Duodenal mucosa (tissue), 2 donors: ENCODE measurements at regions not wholly inside any gene's neighbourhood (a gene's known extent, or its start where the extent isn't known, plus 50 kb on each side); places are given as distances from the start of the nearest gene placed in this dataset.

Experiments
- H3K27ac ChIP-seq: one replicate; pipeline ENCODE4 v1.7.0; 2013; ENCODE audit warnings: low read depth, low read length
- H3K27me3 ChIP-seq, 2 donors: one replicate each; pipeline ENCODE4 v1.7.0; 2013; ENCODE audit warnings: low read length in 2 of 2, control low read depth in 1 of 2; ENCODE audit not compliant: insufficient read depth in 2 of 2, control insufficient read depth in 1 of 2
- H3K36me3 ChIP-seq, 2 donors: one replicate each; pipeline ENCODE4 v1.7.0; 2013; ENCODE audit warnings: low read length in 2 of 2, control low read depth in 1 of 2; ENCODE audit not compliant: insufficient read depth in 2 of 2, control insufficient read depth in 1 of 2
- H3K4me1 ChIP-seq, 2 donors: one replicate each; pipeline ENCODE4 v1.7.0; 2013; ENCODE audit warnings: low read length in 2 of 2, control low read depth in 1 of 2; ENCODE audit not compliant: insufficient read depth in 2 of 2, control insufficient read depth in 1 of 2
- H3K4me3 ChIP-seq, 2 donors: one replicate each; pipeline ENCODE4 v1.7.0; 2013; ENCODE audit warnings: low read length in 2 of 2, low read depth in 1 of 2
- H3K9ac ChIP-seq, 2 donors: one replicate each; pipeline ENCODE4 v1.7.0; 2013; ENCODE audit warnings: low read length in 2 of 2, low read depth in 1 of 2
- H3K9me3 ChIP-seq, 2 donors: one replicate each; pipeline ENCODE4 v1.7.0; 2013; ENCODE audit warnings: low read length in 2 of 2, control low read depth in 1 of 2; ENCODE audit not compliant: control insufficient read depth in 1 of 2

DNA sequence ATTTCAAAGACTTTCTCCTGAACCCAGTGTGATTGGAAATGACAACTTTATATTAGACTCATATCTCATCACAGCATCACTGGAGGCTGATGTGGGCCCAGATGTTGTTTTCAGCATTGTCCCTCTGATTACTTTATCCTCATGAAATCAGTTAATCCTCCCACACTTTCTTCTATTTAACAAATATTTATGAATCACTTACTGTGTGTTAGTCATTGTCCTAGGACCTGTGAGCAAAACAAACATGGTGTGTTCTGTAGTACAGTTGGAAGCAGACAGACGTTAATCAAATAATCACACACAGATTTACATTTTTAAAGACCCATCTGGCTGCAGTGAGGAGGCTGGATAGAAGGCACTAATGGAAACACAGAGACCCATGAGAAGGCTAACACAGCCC lies 383.7 kb downstream of the PRDM2 start:
- H3K27ac ChIP-seq: no peak overlapping the region
- H3K4me3 ChIP-seq: no peak overlapping the region
- H3K36me3 ChIP-seq: no peaks in the 10 kb centered on the region
- no peaks in the 10 kb centered on the region for H3K4me1 ChIP-seq
- no peak overlapping the region for H3K9ac ChIP-seq
- no peaks in the 10 kb centered on the region for H3K27me3 ChIP-seq
- no peaks in the 10 kb centered on the region for H3K9me3 ChIP-seq

DNA sequence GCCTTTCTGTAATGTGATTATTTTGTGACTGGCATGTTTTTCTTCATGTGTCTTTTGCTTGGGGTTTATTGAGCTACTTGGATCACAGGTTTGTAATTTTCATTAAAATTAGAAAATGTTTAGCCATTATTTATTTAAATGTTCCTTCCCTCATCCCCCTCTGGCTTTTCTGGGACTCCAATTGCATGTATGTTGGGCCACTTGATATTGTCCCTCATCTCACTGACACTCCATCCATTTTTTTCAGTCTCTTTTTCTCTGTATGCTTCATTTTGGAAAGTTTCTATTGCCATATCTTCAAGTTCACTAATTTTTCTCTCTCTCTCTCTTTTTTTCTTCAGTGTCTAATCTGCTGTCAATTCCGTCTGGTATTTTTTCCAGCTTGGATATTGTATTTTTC lies 390.1 kb downstream of the PRDM2 start:
- Histone ChIP-seq H3K9me3 (peaks cover 0 to 10% of the 10 kb centered on the region in 2 donors), H3K36me3 (no peaks in the 10 kb centered on the region), H3K27me3 (no peaks in the 10 kb centered on the region), H3K4me1 (no peaks in the 10 kb centered on the region), H3K27ac (no peak overlapping the region), H3K9ac (no peak overlapping the region), H3K4me3 (no peak overlapping the region)

DNA sequence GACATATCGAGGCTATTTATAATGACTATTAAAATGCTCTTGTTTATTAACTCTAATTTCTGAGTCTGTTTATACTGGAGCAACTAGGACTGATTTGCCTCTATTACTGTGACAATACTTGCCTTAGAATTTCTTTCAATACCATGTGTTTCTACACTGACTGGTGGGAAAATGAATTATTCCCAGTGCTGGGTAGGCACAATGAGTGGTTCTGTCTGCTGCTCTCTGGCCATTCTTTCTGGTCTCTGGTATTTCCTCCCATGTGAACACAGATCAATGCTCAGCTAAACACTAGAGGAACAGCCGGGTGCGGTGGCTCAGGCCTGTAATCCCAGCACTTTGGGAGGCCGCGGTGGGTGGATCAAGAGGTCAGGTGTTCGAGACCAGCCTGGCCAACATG lies 390.5 kb downstream of the PRDM2 start:
- Histone ChIP-seq H3K9me3 (peaks cover 0 to 10% of the 10 kb centered on the region in 2 donors), H3K36me3 (no peaks in the 10 kb centered on the region), H3K4me3 (no peak overlapping the region), H3K27me3 (no peaks in the 10 kb centered on the region), H3K4me1 (no peaks in the 10 kb centered on the region), H3K9ac (no peak overlapping the region), H3K27ac (no peak overlapping the region)

DNA sequence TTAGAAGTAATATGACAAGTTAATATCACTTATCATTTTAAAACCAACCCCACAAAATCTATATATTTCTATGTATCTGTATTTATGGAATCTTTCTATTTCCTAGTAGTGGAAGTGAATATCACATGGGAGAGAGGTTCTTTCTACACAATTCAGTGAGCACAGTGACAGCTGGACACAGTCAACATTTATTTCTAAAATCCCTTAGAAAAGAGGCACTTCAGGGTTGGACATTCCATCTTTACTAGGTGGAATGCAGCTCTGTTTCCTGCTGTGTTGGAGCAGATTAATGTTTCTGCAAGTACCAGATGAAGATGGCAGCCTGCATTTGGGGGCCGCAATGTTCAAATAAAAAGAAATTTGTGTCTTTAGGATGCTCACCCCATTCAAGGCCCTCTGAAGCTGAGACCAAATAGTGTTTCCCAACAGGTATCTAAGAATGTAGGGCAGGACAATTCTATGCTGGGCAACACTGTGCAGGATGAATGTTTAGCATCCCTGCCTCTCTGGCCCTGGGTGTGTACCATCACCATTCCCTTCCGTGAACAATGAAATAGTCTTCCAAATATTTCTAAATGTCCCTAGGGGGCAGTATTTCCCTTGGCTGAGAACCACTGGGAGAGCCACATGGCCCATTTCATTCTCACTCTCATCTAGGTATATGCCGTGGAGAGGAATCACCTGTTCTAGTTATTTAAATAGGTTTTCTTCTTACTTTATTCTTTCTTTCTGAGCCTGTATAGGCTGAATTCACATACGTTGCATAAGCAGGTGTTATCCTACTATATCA lies 394.8 kb downstream of the PRDM2 start:
- Histone ChIP-seq H3K9me3 (peaks cover 0 to 5% of the 10 kb centered on the region in 2 donors), H3K4me1 (no peaks in the 10 kb centered on the region), H3K36me3 (no peaks in the 10 kb centered on the region), H3K4me3 (no peak overlapping the region), H3K9ac (no peak overlapping the region), H3K27ac (no peak overlapping the region), H3K27me3 (no peaks in the 10 kb centered on the region)

DNA sequence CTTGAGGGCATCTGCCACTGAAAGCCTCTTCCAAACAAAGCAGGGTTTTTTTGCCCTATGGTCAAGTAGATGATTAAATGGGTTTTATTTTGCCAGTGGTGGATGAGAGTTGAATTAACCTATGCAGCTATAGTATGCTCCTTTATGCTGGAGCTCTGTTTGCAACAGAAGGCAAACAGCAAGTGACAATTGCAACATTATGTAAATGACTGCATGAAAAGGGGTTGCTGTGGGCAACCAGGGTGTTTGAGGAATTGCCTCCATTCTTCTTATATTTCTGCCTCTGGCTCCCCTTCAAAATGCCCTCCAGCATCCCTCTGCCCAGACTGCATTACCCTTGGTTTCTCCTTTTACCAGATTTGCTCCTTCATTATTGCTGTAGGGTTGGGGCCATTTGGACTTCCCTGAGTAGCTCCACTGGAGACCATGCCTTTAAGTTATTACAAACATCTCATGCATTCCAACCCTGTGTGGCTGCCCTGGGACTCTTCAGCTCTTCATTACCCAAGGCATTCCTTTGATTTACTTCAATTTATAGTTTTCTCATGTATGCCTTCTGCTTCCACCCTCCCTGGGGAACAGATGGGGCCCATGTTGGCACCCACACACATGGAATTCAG lies 398.4 kb downstream of the PRDM2 start:
- H3K27ac ChIP-seq: no peak overlapping the region
- H3K4me1 ChIP-seq: no peaks in the 10 kb centered on the region
- no peaks in the 10 kb centered on the region for H3K36me3 ChIP-seq
- no peak overlapping the region for H3K4me3 ChIP-seq
- no peak overlapping the region for H3K9ac ChIP-seq
- H3K27me3 ChIP-seq: no peaks in the 10 kb centered on the region
- no peaks in the 10 kb centered on the region for H3K9me3 ChIP-seq

DNA sequence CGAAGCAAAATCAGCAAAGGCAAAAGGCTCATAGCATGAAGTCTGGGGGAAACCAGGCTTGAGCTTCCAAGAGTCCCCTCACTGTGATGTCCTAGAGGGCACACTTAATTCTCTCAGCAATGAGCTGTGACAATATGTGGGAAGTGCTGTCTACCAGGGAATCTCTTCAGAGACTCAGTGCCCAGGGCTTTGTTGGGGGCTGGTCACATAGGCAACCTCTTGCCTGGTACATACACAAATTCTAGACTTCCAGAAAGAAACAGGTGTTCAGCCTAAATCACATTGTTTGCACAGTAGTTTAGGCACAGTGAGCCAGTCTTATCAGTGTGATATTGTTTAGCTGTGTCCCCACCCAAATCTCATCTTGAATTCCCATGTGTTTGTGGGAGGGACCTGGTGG lies 400.5 kb downstream of the PRDM2 start:
- Histone ChIP-seq H3K27ac (no peak overlapping the region), H3K9ac (no peak overlapping the region), H3K27me3 (no peaks in the 10 kb centered on the region), H3K9me3 (no peaks in the 10 kb centered on the region), H3K4me1 (no peaks in the 10 kb centered on the region), H3K4me3 (no peak overlapping the region), H3K36me3 (no peaks in the 10 kb centered on the region)

DNA sequence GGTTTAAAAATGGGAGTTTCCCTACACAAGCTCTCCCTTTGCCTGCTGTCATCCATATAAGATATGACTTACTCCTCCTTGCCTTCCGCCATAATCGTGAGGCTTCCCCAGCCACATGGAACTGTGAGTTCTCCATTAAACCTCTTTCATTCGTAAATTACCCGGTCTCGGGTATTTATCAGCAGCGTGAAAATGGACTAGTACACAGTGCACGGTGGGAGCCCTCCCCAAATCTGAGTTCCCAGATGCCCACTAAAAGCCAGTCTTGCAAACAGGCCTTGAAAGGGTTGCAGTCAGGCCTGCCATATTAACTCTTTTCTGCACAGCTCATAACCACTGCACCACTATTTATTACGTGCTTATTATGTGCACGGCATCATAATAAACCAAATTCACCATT lies 400.9 kb downstream of the PRDM2 start:
- no peaks in the 10 kb centered on the region for H3K27me3 ChIP-seq
- no peaks in the 10 kb centered on the region for H3K9me3 ChIP-seq
- no peak overlapping the region for H3K27ac ChIP-seq
- H3K4me1 ChIP-seq: no peaks in the 10 kb centered on the region
- no peaks in the 10 kb centered on the region for H3K36me3 ChIP-seq
- H3K4me3 ChIP-seq: no peak overlapping the region
- no peak overlapping the region for H3K9ac ChIP-seq

DNA sequence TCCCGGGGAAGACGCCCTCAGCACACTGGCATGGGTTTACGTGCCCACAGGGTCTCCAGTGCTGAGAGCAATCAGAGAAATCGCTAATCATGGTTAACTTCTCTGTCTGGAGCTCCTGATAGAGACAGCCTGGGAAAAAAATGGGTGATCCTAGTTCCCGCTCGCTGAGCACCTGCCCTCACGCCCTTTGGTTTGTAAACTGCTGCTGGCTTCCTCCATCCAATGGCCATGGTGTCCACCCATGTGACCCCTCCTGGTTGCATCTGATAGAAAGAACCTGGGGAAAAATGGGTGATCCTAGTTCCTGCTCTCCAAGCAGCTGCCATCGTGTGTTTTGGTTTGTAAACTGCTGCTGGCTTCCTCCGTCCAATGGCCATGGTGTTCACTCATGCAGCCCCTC lies 402.2 kb downstream of the PRDM2 start:
- Histone ChIP-seq H3K36me3 (no peaks in the 10 kb centered on the region), H3K4me1 (no peaks in the 10 kb centered on the region), H3K9ac (no peak overlapping the region), H3K9me3 (no peaks in the 10 kb centered on the region), H3K4me3 (no peak overlapping the region), H3K27me3 (no peaks in the 10 kb centered on the region), H3K27ac (no peak overlapping the region)

DNA sequence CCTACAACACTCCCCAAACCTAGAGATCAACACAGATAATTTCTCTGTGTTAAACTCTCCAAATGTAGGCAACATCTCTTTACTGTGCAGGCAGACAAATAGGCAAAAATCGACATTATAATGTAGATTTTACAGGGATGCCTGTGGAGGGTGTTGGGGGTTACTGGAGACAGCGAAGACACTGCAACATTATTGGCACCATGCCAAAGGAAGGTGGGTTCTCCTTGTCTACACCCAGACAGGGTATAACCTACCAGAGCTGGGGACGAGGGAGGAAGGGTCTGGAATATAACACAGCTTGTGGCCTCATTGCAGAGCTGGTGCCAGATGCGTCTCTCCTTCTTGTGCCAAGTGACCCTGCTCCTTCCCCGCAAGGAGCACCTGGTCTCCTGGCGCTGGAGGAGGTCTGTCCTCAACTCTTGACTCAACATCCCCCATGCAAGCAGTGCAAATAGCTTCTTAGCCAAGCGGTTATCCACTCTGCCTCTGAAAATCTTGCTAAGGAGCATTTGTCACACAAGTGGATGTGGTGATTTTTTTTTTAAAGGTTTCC lies 404.0 kb downstream of the PRDM2 start:
- Histone ChIP-seq H3K9ac (no peak overlapping the region), H3K9me3 (no peaks in the 10 kb centered on the region), H3K36me3 (no peaks in the 10 kb centered on the region), H3K27me3 (no peaks in the 10 kb centered on the region), H3K4me3 (no peak overlapping the region), H3K4me1 (no peaks in the 10 kb centered on the region), H3K27ac (no peak overlapping the region)

DNA sequence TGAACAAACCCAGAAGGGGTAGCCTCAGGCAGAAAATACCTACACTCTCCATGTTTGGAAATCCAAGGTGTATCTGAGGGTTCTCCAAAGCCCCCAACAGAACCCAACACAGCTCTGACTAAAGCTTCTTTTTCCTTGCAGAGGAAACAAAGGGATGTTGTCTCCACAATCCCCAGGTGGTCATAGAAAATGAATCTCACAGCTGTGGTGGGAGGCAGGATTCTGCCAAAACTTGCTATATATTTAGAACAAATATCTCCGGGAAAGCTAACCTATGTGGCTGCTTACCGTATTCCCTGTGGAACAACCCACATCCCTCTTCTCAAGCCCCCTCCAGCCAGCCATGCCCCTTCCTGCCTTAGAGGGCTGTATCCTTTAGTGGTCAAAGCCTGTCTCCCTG lies 406.1 kb downstream of the PRDM2 start:
- Histone ChIP-seq H3K27me3 (no peaks in the 10 kb centered on the region), H3K36me3 (no peaks in the 10 kb centered on the region), H3K9ac (no peak overlapping the region), H3K27ac (no peak overlapping the region), H3K4me1 (no peaks in the 10 kb centered on the region), H3K4me3 (no peak overlapping the region), H3K9me3 (no peaks in the 10 kb centered on the region)
